DMS 273 (cell line): ENCODE measurements at regions not wholly inside any gene's neighbourhood (a gene's known extent, or its start where the extent isn't known, plus 50 kb on each side); places are given as distances from the start of the nearest gene placed in this dataset.

Source experiments
- DNase-seq: peaks from one replicate; lab custom pipeline; 2025; ENCODE audit not compliant: unreplicated experiment; lab: John Stamatoyannopoulos, UW

DNA sequence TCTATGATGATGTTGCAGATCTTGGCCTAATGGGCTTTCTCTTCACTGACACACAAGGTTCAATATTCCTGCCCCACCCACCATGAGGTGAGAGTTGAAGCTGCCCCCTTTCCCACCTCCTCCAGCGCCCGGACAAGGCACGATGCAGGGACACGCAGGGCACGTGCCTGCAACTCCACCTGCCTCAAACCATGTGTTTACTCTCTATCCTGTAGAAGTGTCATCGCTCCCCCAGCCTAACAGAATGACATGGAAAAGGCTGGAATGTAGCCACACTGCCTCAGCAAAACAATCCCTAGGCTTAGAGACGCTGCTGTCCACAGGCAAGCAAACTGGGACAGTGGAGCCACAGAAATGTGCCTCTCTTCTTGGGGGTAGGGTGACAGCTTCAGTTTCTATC is 92.9 kb upstream of the SOD1 start:
- DNase-seq: no peak

- DNase-seq: peak; percentile 39
Measured at GRCh38 chr21:31566064-31566463, 93.4 kb upstream of the SOD1 start.

- DNase-seq: no peak
Measured at GRCh38 chr21:31564439-31564838, 95.1 kb upstream of the SOD1 start.

DNA sequence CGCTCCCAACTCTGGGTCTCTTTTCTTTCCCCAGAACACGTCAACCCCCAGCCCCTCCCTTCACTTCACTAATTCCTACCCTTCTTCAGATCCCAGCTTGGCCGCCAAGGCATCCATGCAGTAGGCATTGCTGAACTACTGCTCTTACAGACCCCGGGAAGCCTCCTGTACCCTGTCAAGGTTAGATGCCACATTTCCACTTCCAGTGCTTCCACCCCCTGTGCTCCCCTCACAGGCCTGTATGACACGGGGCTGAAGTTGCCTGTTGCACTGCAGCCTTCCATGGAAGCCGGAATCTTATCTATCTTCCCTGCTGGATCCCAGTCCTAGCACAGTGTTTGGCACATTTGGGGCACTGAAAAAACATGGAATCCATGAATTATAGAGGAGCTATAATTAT is 99.0 kb upstream of the SOD1 start:
- DNase-seq: no peak

DNA sequence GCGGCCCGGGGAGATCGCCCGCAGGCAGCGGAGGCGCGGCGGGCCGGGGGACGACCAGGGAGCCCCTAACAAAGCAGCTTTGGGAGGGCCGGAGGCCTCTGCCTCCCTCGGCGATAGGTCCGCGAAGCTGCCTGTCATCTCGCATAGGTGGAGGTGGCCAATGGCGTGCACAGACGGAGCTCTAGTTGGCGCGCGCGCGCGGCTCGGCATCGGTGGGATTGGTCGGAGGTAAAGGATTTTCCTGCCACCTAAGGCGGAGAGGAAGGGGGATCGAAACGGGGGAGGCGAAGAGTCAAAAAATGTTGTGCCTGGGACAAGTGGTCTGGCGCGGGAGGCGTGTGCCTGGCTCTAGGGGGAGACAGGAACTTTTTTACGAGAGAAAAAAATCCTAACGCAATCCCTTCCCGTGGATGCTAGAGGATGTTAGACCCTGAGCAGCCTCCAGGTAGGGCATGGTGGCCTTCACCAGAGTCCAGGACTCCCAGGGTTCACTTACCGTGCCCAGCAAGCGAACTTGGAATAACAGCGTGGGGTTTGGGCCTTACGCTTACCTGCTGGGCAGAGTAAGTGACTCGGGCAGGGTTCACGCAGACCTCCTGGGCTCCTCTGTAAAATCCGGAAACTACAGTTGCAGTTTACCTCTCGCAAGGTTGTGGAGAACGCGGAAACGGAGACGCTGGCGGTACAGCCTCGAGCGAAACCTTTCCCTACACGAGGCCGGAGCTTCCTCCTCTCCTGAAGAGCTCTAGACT is 99.9 kb upstream of the SOD1 start:
- DNase-seq: peak; percentile 100

- peak; percentile 99 for DNase-seq
Measured at GRCh38 chr21:31558962-31559367, 100.5 kb upstream of the SOD1 start.

DNA sequence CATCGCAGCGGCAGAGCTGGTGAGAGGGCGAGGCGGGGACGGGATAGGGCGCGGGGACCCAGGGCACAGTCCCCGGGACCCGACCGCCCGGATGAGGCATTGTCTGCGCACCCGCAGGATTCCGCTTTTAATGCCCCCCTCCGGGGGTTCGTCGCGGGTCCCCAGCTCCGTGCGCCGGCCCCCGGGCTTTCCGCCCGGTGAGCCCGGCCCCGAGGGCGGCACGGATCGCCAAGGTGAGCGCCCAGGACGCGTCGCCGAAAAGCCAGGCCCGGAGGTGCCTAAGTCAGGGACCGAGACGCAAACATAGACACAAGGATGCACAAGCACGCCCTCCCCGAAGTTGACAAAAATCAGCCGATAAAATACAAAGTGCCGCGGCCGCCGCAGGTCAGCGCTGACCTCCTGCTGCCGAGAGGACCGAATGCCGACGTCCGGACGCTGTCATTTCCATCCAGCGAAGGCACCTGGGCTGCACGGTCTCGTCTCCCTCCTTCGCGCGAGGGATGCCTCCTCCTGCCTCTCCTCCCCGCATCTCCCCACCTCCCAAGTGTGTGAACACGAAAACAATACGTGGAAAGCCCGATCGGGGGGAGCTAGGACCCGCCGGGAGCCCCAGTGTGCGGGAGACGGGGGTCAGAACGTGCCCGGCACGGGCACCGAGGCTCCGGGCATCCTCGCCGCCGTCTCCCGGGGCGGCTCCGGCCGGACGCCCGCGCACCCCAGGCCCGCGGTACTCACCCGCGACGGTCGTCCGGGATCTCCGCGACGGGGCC is 101.1 kb upstream of the SOD1 start:
- peak; percentile 88 for DNase-seq

DNA sequence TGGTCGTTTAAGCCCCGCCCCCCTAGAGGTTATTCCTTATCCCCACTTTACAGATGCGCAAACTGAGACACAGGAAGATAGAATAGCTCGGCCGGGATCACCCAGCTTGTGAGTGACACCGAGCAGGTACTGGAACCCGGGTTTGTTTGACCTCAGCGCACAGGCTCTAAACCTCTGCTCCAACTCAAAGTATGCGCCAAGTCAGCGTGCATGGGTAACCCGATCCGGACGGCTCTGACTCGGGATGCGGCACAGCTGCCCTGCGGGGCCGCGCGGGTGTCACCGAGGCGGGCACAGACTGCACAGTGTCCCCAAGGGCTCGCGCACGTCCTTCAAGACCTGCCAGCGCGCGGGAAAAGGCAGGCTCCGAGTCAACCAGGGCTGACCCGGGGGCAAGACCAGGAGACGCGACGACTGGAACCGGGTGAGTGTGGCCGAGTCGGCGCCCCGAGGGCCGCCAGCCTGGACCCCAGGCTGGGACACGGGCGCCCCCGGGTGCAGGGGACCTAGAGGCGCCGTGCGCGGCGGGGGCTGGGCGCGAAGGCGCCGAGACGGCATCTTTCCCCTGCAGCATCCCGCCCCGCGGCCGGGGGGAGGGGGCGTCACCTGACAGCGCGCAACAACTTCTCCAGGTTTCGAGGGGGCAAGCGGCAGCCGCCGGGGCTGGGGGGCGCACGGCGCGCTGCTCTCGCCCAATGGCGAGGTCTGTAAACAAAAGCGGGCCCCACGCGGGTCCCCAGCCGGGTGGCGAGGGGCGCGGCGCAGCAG is 101.9 kb upstream of the SOD1 start:
- peak; percentile 74 for DNase-seq

DNA sequence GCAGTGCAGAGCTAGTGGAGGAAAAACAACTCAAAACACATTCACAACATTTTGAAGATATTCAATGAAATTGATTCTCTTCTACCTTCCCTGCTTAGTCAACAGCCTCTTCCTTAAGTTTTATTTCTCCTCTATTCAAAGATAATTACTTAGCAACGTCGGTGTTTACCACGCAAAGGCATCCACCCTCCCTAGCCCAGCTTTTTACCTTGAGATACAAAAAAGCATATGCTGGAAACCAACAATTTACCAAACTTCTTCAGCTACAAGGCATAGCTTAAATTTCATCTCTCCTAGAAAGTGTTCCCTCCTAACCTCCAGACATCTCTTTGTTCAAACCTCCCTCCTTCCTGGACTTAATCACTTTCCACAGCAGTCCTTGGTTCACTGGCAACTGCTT is 102.8 kb upstream of the SOD1 start:
- DNase-seq: no peak

DNA sequence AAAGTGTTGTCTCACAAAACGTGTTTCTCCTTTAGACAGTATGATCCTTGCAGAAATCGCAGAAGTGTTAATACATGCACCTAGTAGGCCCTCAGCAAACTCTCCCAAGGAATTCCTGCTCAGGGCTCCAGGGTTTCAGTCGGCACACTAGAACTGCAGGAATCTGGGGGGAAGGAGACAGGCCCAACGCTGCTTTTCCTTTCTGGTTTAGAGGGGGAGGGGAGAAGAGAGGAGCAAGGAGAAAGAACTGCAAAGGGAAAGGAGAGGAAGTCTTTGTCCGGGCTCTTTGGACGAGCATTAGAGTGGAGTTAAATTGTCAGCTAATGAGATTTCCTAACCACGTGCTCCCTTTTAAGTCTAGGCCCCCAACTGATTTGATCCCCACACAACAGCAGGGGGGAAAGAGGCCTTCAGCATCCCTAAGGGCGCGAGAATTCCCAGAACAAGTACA is 103.7 kb upstream of the SOD1 start:
- no peak for DNase-seq

- DNase-seq: no peak
Measured at GRCh38 chr21:31554511-31555022, 104.9 kb upstream of the SOD1 start.

- no peak for DNase-seq
Measured at GRCh38 chr21:31553926-31554325, 105.6 kb upstream of the SOD1 start.

GRCh38 chr21:31553461-31553860 is 106.0 kb upstream of the SOD1 start:
- no peak for DNase-seq

DNA sequence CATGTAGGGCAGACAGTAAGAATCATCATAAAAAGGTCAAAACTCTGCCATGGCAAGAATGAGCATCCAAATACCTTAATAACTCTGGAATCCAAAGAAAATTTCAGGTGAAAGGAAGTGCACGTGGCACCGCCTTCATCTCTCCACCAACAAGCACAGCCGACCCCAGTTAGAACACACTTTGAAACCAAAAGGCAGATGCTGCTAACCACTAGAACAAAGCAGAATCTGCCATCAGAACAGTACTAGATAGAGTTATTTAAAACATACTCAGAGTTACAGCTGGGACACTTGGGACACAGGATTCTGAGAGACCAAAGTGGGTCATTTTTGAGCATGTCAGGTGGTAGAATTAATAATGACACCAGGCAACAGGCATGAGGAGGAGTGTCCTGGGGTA is 106.7 kb upstream of the SOD1 start:
- no peak for DNase-seq

GRCh38 chr21:31550070-31550469 is 109.4 kb upstream of the SOD1 start:
- DNase-seq: no peak

- DNase-seq: peak; percentile 42
Measured at GRCh38 chr21:31548688-31549087, 110.8 kb upstream of the SOD1 start.

GRCh38 chr21:31546443-31547170 is 112.9 kb upstream of the SOD1 start:
- DNase-seq: no peak

DNA sequence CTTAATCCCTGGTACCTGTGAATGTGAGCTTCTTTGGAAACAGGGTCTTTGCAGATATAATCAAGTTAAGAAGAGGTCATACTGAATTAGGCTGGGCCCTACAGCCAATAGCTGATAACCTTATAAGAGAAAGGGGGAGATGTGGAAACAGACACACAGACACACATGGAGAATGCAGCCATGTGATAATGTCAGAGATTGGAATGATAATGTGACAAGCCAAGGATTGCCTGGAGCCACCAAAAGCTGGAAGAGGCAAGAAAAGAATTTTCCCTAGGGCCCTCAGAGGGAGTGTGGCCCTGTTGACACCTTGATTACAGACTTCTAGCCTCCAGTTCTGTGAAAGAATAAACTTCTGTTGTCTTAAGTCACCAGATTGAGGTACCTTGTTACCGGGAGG is 114.5 kb upstream of the SOD1 start:
- no peak for DNase-seq

GRCh38 chr21:31543191-31543590 is 116.3 kb upstream of the SOD1 start:
- DNase-seq: no peak

- peak; percentile 49 for DNase-seq
Measured at GRCh38 chr21:31538816-31539215, 120.7 kb upstream of the SOD1 start.
